ENCODE measurements at regions not wholly inside any gene's neighbourhood (a gene's known extent, or its start where the extent isn't known, plus 50 kb on each side); places are given as distances from the start of the nearest gene placed in this dataset.

- POLR2A ChIA-PET: no interaction called here
Observed at GRCh38 chr1:8077602-8078001, 51.5 kb upstream of the ERRFI1 start.

GRCh38 chr1:8077120-8077573, 51.0 kb upstream of the ERRFI1 start:
- no peak for DNase-seq
- H3K27me3 Mint-ChIP-seq (ENCODE audit: low read depth): peaks cover 9% of the 10 kb centered on the region
- no peaks in the 10 kb centered on the region for H3K9me3 Mint-ChIP-seq (ENCODE audit: insufficient read depth)
- H3K4me3 Mint-ChIP-seq: no peak overlapping the region
- H3K27ac Mint-ChIP-seq: no peak overlapping the region
- no peaks in the 10 kb centered on the region for H3K4me1 Mint-ChIP-seq (ENCODE audit: low read depth)
- no peaks in the 10 kb centered on the region for H3K36me3 Mint-ChIP-seq (ENCODE audit: low read depth)
- ATAC-seq: no peak
- ChIA-PET CTCF (no interaction called here), POLR2A (no interaction called here)

More at GRCh38 chr1:8077602-8078001, 51.5 kb upstream of the ERRFI1 start:
- no peak for ATAC-seq
- H3K36me3 Mint-ChIP-seq (ENCODE audit: low read depth): no peaks in the 10 kb centered on the region
- no peaks in the 10 kb centered on the region for H3K9me3 Mint-ChIP-seq (ENCODE audit: insufficient read depth)
- no peak for DNase-seq
- H3K4me1 Mint-ChIP-seq (ENCODE audit: low read depth): no peaks in the 10 kb centered on the region
- no peak overlapping the region for H3K27ac Mint-ChIP-seq
- H3K4me3 Mint-ChIP-seq: no peak overlapping the region
- CTCF ChIA-PET: interaction anchor here (1.1 kb wide), 1 partner anchor 62 kb away, joined by 4 read pairs; no protein-coding TSS in a partner anchor
- peaks cover 7% of the 10 kb centered on the region for H3K27me3 Mint-ChIP-seq (ENCODE audit: low read depth)

GRCh38 chr1:8076176-8076575, 50.1 kb upstream of the ERRFI1 start:
- DNase-seq (no peak), ATAC-seq (no peak)
- Mint-ChIP-seq H3K4me3 (no peak overlapping the region), H3K9me3 (ENCODE audit: insufficient read depth) (no peaks in the 10 kb centered on the region), H3K27ac (no peak overlapping the region), H3K4me1 (ENCODE audit: low read depth) (no peaks in the 10 kb centered on the region), H3K27me3 (ENCODE audit: low read depth) (peaks cover 12% of the 10 kb centered on the region), H3K36me3 (ENCODE audit: low read depth) (no peaks in the 10 kb centered on the region)
- ChIA-PET POLR2A (no interaction called here), CTCF (no interaction called here)
